HL-60 (cell line): ENCODE measurements at regions not wholly inside any gene's neighbourhood (a gene's known extent, or its start where the extent isn't known, plus 50 kb on each side); places are given as distances from the start of the nearest gene placed in this dataset.

Source experiments
- CTCF ChIP-seq: IDR thresholded peaks from one replicate; pipeline ENCODE4 v1.5.1; 2011; ENCODE audit warnings: low read length, control low read depth, inconsistent platforms; ENCODE audit not compliant: insufficient read depth
- POLR2AphosphoS5 ChIP-seq: IDR thresholded peaks from 2 replicates; pipeline ENCODE4 v1.6.1; 2012; ENCODE audit warnings: low read depth
- TF ChIP-seq, protein P1 (sequence below): IDR thresholded peaks from 2 replicates; pipeline ENCODE4 v1.6.1; 2012; ENCODE audit warnings: low read depth; ENCODE audit not compliant: insufficient replicate concordance

DNA sequence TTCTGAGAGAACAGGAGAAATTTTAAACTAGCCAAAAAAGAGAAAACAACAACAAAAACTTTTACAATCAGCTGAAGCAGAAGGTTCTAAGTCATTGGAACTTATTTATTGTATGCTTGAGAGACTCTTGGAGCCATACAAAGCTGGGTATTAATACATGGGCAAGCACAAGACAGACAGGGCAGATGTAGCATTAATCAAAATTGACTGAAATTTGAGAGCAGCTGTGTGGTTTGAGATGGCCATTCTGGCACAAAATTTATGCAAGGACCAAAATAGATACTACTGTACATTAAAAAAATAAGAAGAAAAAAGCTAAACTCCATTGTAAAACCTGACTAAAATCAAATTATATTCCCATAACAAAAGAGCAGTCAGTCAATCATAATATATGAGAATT lies 892.5 kb downstream of the PLA2G4A start:
- TF ChIP-seq CTCF (no peak), POLR2AphosphoS5 (no peak)
- TF ChIP-seq, protein P1, sequence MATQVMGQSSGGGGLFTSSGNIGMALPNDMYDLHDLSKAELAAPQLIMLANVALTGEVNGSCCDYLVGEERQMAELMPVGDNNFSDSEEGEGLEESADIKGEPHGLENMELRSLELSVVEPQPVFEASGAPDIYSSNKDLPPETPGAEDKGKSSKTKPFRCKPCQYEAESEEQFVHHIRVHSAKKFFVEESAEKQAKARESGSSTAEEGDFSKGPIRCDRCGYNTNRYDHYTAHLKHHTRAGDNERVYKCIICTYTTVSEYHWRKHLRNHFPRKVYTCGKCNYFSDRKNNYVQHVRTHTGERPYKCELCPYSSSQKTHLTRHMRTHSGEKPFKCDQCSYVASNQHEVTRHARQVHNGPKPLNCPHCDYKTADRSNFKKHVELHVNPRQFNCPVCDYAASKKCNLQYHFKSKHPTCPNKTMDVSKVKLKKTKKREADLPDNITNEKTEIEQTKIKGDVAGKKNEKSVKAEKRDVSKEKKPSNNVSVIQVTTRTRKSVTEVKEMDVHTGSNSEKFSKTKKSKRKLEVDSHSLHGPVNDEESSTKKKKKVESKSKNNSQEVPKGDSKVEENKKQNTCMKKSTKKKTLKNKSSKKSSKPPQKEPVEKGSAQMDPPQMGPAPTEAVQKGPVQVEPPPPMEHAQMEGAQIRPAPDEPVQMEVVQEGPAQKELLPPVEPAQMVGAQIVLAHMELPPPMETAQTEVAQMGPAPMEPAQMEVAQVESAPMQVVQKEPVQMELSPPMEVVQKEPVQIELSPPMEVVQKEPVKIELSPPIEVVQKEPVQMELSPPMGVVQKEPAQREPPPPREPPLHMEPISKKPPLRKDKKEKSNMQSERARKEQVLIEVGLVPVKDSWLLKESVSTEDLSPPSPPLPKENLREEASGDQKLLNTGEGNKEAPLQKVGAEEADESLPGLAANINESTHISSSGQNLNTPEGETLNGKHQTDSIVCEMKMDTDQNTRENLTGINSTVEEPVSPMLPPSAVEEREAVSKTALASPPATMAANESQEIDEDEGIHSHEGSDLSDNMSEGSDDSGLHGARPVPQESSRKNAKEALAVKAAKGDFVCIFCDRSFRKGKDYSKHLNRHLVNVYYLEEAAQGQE, result no peak
